ENCODE measurements at regions not wholly inside any gene's neighbourhood (a gene's known extent, or its start where the extent isn't known, plus 50 kb on each side); places are given as distances from the start of the nearest gene placed in this dataset.

DNA sequence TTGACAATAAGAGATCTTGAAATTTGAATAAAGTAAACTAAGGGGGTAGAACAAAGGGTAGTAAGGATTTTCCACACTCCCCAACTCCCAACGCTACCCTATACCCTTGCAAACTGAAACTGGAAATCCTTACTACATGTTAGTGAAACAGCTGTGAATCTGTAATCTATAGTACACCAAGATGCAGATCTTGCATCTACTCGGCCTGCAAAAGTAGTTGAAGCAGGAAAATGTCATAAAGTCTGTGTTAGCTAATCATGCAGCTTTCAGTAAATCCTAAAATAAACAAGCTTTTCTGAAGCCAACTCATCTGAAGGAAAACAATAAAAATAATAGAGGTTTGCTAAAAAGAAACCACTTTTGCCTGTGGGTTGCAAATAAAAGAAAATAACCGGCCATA is 1242.0 kb upstream of the ACO1 start:
- no peak for ATAC-seq
- TF ChIP-seq SRF (IDR thresholded peaks at IDR 0.05; ENCODE audit: low read depth) = no peak
- no peak for TF ChIP-seq EGR1 (IDR thresholded peaks at IDR 0.05; ENCODE audit: low read depth)
- no peak for TF ChIP-seq ZFX (IDR thresholded peaks at IDR 0.05)
- no peak for TF ChIP-seq POLR2A (IDR thresholded peaks at IDR 0.05; ENCODE audit: borderline replicate concordance, extremely low read depth, insufficient read depth, insufficient read length)
- no peak for TF ChIP-seq SP1 (IDR thresholded peaks at IDR 0.05; ENCODE audit: low read depth)
- TF ChIP-seq ELF1 (IDR thresholded peaks at IDR 0.05; ENCODE audit: borderline replicate concordance, low read depth) = no peak
- ChIA-PET RAD21 (ENCODE audit: low non-redundant PET in 1 of 2, low total read pairs in 2 of 2, uncharacterized antibody in 2 of 2, unreplicated experiment in 2 of 2) (no interaction called here), CTCF (no interaction called here), POLR2A (no interaction called here)
- H2AFZ ChIP-seq (ENCODE audit: low read depth, low read length, poor library complexity, severe bottlenecking) = no peak overlapping the region
- H3K27ac ChIP-seq (ENCODE audit: low read depth, low read length) = no peak overlapping the region
- peaks cover 5 to 6% of the 10 kb centered on the region in 2 experiments; a peak in 3 of 4 replicates for H3K4me1 ChIP-seq (ENCODE audit: control insufficient read depth in 1 of 2, insufficient read depth in 2 of 2, low read length in 2 of 2)
- no peak overlapping the region for H3K4me3 ChIP-seq (replicated peaks in 1 of 2; ENCODE audit: low read depth in 1 of 2, low read length in 2 of 2)
- H3K9me3 ChIP-seq (ENCODE audit: control insufficient read depth in 1 of 2, insufficient read depth in 1 of 2, low read depth in 1 of 2, low read length in 2 of 2) = no peaks in the 10 kb centered on the region
- DNase-seq (ENCODE audit: low read depth, low spot score) = no peak
- H3K4me2 ChIP-seq (ENCODE audit: low read length) = no peak overlapping the region
- intact Hi-C loops (cut with micrococcal nuclease) = no loop called here
- BruUV-seq (replicated peaks) = no TSS peak
- no peaks in the 10 kb centered on the region for H3K79me2 ChIP-seq (ENCODE audit: insufficient read depth, low read length)
- no peaks in the 10 kb centered on the region for H3K9me2 ChIP-seq (ENCODE audit: insufficient read depth)
- no peak overlapping the region for H3K9ac ChIP-seq (ENCODE audit: low read length)
- no peaks in the 10 kb centered on the region for H3K27me3 ChIP-seq (ENCODE audit: insufficient read depth, low read length)
- H4K20me1 ChIP-seq (ENCODE audit: insufficient read depth) = no peaks in the 10 kb centered on the region
- H3K36me3 ChIP-seq (ENCODE audit: control insufficient read depth in 1 of 2, insufficient read depth in 2 of 2, low read length in 2 of 2) = no peaks in the 10 kb centered on the region

DNA sequence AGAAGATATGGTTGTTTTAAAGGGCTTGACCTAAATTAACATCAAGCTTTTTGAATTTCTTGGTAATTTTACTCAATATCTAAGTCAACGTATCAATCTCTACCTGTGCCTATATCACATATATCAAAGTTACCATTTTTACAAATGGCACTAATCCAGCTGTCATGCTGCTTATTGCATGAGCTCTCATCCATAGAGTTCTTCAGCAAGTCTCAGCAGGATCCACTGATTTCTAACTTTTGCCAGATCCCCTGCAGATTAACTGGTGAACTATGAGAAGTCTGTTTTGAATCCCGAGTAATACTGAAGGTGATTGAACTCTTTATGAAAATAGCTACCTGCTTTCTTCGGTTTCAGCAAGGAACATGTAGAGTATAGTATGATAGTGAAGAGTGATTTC is 1239.8 kb upstream of the ACO1 start:
- ATAC-seq (no peak), DNase-seq (ENCODE audit: low read depth, low spot score) (no peak)
- CTCF ChIA-PET = no interaction called here
- Histone ChIP-seq H3K4me3 (replicated peaks in 1 of 2; ENCODE audit: low read depth in 1 of 2, low read length in 2 of 2) (no peak overlapping the region), H2AFZ (ENCODE audit: low read depth, low read length, poor library complexity, severe bottlenecking) (no peak overlapping the region), H4K20me1 (ENCODE audit: insufficient read depth) (no peaks in the 10 kb centered on the region), H3K4me1 (ENCODE audit: control insufficient read depth in 1 of 2, insufficient read depth in 2 of 2, low read length in 2 of 2) (no peaks in the 10 kb centered on the region), H3K79me2 (ENCODE audit: insufficient read depth, low read length) (no peaks in the 10 kb centered on the region), H3K27ac (ENCODE audit: low read depth, low read length) (no peak overlapping the region), H3K9ac (ENCODE audit: low read length) (no peak overlapping the region), H3K9me2 (ENCODE audit: insufficient read depth) (no peaks in the 10 kb centered on the region), H3K4me2 (ENCODE audit: low read length) (no peak overlapping the region), H3K36me3 (ENCODE audit: control insufficient read depth in 1 of 2, insufficient read depth in 2 of 2, low read length in 2 of 2) (no peaks in the 10 kb centered on the region), H3K27me3 (ENCODE audit: insufficient read depth, low read length) (no peaks in the 10 kb centered on the region), H3K9me3 (ENCODE audit: control insufficient read depth in 1 of 2, insufficient read depth in 1 of 2, low read depth in 1 of 2, low read length in 2 of 2) (no peaks in the 10 kb centered on the region)
- intact Hi-C loops (cut with micrococcal nuclease) = no loop called here
- no peak for TF ChIP-seq EZH2 (IDR thresholded peaks at IDR 0.05)
- no peak for TF ChIP-seq SRF (IDR thresholded peaks at IDR 0.05; ENCODE audit: low read depth)
- no peak for TF ChIP-seq ZFX (IDR thresholded peaks at IDR 0.05)
- no peak for TF ChIP-seq CEBPB (IDR thresholded peaks at IDR 0.05; ENCODE audit: low read depth)
- TF ChIP-seq ZNF274 (IDR thresholded peaks at IDR 0.05; ENCODE audit: low read depth, low read length) = no peak
- no peak for TF ChIP-seq JUND (IDR thresholded peaks at IDR 0.05)
- TF ChIP-seq, protein P1, sequence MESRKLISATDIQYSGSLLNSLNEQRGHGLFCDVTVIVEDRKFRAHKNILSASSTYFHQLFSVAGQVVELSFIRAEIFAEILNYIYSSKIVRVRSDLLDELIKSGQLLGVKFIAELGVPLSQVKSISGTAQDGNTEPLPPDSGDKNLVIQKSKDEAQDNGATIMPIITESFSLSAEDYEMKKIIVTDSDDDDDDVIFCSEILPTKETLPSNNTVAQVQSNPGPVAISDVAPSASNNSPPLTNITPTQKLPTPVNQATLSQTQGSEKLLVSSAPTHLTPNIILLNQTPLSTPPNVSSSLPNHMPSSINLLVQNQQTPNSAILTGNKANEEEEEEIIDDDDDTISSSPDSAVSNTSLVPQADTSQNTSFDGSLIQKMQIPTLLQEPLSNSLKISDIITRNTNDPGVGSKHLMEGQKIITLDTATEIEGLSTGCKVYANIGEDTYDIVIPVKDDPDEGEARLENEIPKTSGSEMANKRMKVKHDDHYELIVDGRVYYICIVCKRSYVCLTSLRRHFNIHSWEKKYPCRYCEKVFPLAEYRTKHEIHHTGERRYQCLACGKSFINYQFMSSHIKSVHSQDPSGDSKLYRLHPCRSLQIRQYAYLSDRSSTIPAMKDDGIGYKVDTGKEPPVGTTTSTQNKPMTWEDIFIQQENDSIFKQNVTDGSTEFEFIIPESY (IDR thresholded peaks at IDR 0.05; ENCODE audit: extremely low read depth, insufficient replicate concordance, low read length) = no peak
- TF ChIP-seq EGR1 (IDR thresholded peaks at IDR 0.05; ENCODE audit: low read depth) = no peak
- TF ChIP-seq EZH2phosphoT487 (IDR thresholded peaks at IDR 0.05; ENCODE audit: borderline replicate concordance) = no peak
- POLR2A ChIA-PET = no interaction called here
- RAD21 ChIA-PET (ENCODE audit: low non-redundant PET in 1 of 2, low total read pairs in 2 of 2, uncharacterized antibody in 2 of 2, unreplicated experiment in 2 of 2) = no interaction called here
- no TSS peak for BruUV-seq (replicated peaks)
